ENCODE measurements at regions not wholly inside any gene's neighbourhood (a gene's known extent, or its start where the extent isn't known, plus 50 kb on each side); places are given as distances from the start of the nearest gene placed in this dataset.
"Not testable (repeated sequence)": the region's sequence is repeated elsewhere in the genome, so short reads cannot be mapped to it uniquely, and the experiment has no call there.

DNA sequence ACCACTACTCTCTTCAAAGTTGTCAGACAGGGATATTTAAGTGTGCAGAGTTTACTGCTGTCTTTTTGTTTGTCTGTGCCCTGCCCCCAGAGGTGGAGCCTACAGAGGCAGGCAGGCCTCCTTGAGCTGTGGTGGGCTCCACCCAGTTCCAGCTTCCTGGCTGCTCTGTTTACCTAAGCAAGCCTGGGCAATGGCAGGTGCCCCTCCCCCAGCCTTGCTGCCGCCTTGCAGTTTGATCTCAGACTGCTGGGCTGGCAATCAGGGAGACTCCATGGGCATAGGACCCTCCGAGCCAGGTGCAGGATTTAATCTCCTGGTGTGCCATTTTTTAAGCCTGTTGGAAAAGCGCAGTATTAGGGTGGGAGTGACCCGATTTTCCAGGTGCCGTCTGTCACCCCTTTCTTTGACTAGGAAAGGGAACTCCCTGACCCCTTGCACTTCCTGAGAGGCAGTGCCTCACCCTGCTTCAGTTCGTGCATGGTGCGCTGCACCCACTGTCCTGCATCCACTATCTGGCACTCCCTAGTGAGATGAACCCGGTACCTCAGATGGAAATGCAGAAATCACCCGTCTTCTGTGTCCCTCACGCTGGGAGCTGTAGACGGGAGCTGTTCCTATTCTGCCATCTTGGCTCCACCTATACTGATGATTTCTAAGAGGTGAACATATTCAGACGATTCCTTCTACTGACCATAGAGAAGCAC lies 167.6 kb downstream of the CXXC4 start:
- H3K9ac ChIP-seq (ENCODE audit: low read length); DNase-seq (ENCODE audit: low read depth); H3K27me3 ChIP-seq (replicated peaks; ENCODE audit: control insufficient read depth, insufficient read depth, low read length); H3K9me3 ChIP-seq (ENCODE audit: control insufficient read depth, low read length); H3K4me3 ChIP-seq (ENCODE audit: low read length); H3K36me3 ChIP-seq (ENCODE audit: control insufficient read depth, insufficient read depth, low read length, severe bottlenecking); H3K4me1 ChIP-seq (ENCODE audit: control insufficient read depth, insufficient read depth, low read length): not testable (repeated sequence)

DNA sequence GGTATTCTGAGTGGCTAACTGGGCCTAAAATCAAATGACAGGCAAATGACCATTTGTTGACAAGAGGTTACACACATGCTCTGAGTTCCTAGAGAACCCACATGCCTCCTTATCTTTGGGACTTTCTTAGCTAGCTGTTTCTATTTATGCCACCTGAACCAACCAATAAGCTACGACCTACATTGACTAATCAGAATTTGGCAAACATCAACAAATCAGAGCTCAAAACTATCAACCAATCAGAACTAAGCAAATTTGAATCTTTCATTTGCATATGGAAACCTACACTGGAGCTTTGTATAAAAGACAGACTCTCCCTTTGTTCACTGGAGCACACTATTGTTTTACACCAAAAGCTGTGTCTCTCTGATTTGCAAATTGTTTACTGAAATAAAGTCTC lies 192.0 kb downstream of the CXXC4 start:
- no peaks in the 10 kb centered on the region for H3K36me3 ChIP-seq (ENCODE audit: control insufficient read depth, insufficient read depth, low read length, severe bottlenecking)
- H3K4me1 ChIP-seq (ENCODE audit: control insufficient read depth, insufficient read depth, low read length) = no peaks in the 10 kb centered on the region
- no peak overlapping the region for H3K9ac ChIP-seq (ENCODE audit: low read length)
- no peak overlapping the region for H3K4me3 ChIP-seq (ENCODE audit: low read length)
- DNase-seq (ENCODE audit: low read depth) = no peak
- no peaks in the 10 kb centered on the region for H3K27me3 ChIP-seq (replicated peaks; ENCODE audit: control insufficient read depth, insufficient read depth, low read length)
- H3K9me3 ChIP-seq (ENCODE audit: control insufficient read depth, low read length) = peaks cover 4% of the 10 kb centered on the region

DNA sequence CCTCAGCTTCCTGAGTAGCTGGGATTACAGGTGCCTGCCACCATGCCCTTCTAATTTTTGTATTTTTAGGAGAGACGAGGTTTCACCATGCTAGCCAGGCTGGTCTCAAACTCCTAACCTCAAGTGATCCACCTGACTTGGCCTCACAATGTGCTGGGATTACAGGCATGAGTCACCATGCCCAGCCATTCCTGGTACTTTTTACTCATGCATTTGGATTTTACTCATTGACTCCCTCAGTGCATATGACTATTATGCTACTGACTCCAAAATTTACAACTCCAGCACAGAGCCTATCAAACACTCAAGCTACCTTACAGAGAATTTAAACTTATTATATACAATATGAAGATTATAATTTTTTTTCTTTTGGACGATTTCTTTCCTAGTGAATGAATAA lies 199.9 kb downstream of the CXXC4 start:
- no peaks in the 10 kb centered on the region for H3K36me3 ChIP-seq (ENCODE audit: control insufficient read depth, insufficient read depth, low read length, severe bottlenecking)
- DNase-seq (ENCODE audit: low read depth) = no peak
- no peaks in the 10 kb centered on the region for H3K4me1 ChIP-seq (ENCODE audit: control insufficient read depth, insufficient read depth, low read length)
- H3K4me3 ChIP-seq (ENCODE audit: low read length) = no peak overlapping the region
- H3K9ac ChIP-seq (ENCODE audit: low read length) = no peak overlapping the region
- H3K9me3 ChIP-seq (ENCODE audit: control insufficient read depth, low read length) = peaks cover 4% of the 10 kb centered on the region
- H3K27me3 ChIP-seq (replicated peaks; ENCODE audit: control insufficient read depth, insufficient read depth, low read length) = no peaks in the 10 kb centered on the region

DNA sequence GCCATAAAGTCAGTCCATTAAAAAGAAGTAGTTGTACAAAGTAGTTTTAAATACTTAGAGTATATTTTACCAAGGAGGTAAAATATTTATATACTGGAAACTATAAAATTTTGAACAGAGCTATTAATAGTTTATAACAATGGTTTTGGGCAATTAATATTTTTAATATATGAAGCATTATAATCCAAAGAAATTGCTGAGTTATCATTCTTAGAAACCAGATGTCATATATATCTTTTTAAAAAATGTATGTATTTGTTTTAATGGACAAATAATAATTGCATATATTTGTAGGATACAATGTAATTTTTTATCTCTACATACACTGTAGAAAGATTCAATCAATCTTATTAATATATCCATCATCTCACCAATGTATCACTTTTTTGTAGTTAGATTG lies 207.8 kb downstream of the CXXC4 start:
- no peak overlapping the region for H3K4me3 ChIP-seq (ENCODE audit: low read length)
- H3K27me3 ChIP-seq (replicated peaks; ENCODE audit: control insufficient read depth, insufficient read depth, low read length) = no peaks in the 10 kb centered on the region
- peaks cover 10% of the 10 kb centered on the region for H3K9me3 ChIP-seq (ENCODE audit: control insufficient read depth, low read length)
- no peaks in the 10 kb centered on the region for H3K4me1 ChIP-seq (ENCODE audit: control insufficient read depth, insufficient read depth, low read length)
- no peaks in the 10 kb centered on the region for H3K36me3 ChIP-seq (ENCODE audit: control insufficient read depth, insufficient read depth, low read length, severe bottlenecking)
- no peak overlapping the region for H3K9ac ChIP-seq (ENCODE audit: low read length)
- DNase-seq (ENCODE audit: low read depth) = no peak

- Histone ChIP-seq H3K36me3 (ENCODE audit: control insufficient read depth, insufficient read depth, low read length, severe bottlenecking) (no peaks in the 10 kb centered on the region), H3K9ac (ENCODE audit: low read length) (no peak overlapping the region), H3K9me3 (ENCODE audit: control insufficient read depth, low read length) (peaks cover 7% of the 10 kb centered on the region), H3K4me1 (ENCODE audit: control insufficient read depth, insufficient read depth, low read length) (no peaks in the 10 kb centered on the region), H3K4me3 (ENCODE audit: low read length) (no peak overlapping the region), H3K27me3 (replicated peaks; ENCODE audit: control insufficient read depth, insufficient read depth, low read length) (no peaks in the 10 kb centered on the region)
- no peak for DNase-seq (ENCODE audit: low read depth)
Observed at GRCh38 chr4:104283303-104283702, 211.4 kb downstream of the CXXC4 start.

GRCh38 chr4:104279744-104280143 lies 214.9 kb downstream of the CXXC4 start:
- no peak overlapping the region for H3K4me3 ChIP-seq (ENCODE audit: low read length)
- no peaks in the 10 kb centered on the region for H3K36me3 ChIP-seq (ENCODE audit: control insufficient read depth, insufficient read depth, low read length, severe bottlenecking)
- no peaks in the 10 kb centered on the region for H3K4me1 ChIP-seq (ENCODE audit: control insufficient read depth, insufficient read depth, low read length)
- DNase-seq (ENCODE audit: low read depth) = no peak
- H3K9ac ChIP-seq (ENCODE audit: low read length) = no peak overlapping the region
- H3K9me3 ChIP-seq (ENCODE audit: control insufficient read depth, low read length) = peaks cover 4% of the 10 kb centered on the region
- H3K27me3 ChIP-seq (replicated peaks; ENCODE audit: control insufficient read depth, insufficient read depth, low read length) = no peaks in the 10 kb centered on the region

GRCh38 chr4:104272966-104273365 lies 221.7 kb downstream of the CXXC4 start:
- no peaks in the 10 kb centered on the region for H3K4me1 ChIP-seq (ENCODE audit: control insufficient read depth, insufficient read depth, low read length)

GRCh38 chr4:104269603-104270002 lies 225.1 kb downstream of the CXXC4 start:
- not testable (repeated sequence) for H3K36me3 ChIP-seq (ENCODE audit: control insufficient read depth, insufficient read depth, low read length, severe bottlenecking); H3K9me3 ChIP-seq (ENCODE audit: control insufficient read depth, low read length); H3K27me3 ChIP-seq (replicated peaks; ENCODE audit: control insufficient read depth, insufficient read depth, low read length); H3K4me1 ChIP-seq (ENCODE audit: control insufficient read depth, insufficient read depth, low read length); H3K4me3 ChIP-seq (ENCODE audit: low read length); DNase-seq (ENCODE audit: low read depth); H3K9ac ChIP-seq (ENCODE audit: low read length)

More at GRCh38 chr4:104272966-104273365, 221.7 kb downstream of the CXXC4 start:
- Histone ChIP-seq H3K4me3 (ENCODE audit: low read length) (no peak overlapping the region), H3K9me3 (ENCODE audit: control insufficient read depth, low read length) (no peaks in the 10 kb centered on the region), H3K27me3 (replicated peaks; ENCODE audit: control insufficient read depth, insufficient read depth, low read length) (no peaks in the 10 kb centered on the region), H3K9ac (ENCODE audit: low read length) (no peak overlapping the region), H3K36me3 (ENCODE audit: control insufficient read depth, insufficient read depth, low read length, severe bottlenecking) (no peaks in the 10 kb centered on the region)
- DNase-seq (ENCODE audit: low read depth) = no peak

- H3K9ac ChIP-seq (ENCODE audit: low read length) = no peak overlapping the region
- H3K9me3 ChIP-seq (ENCODE audit: control insufficient read depth, low read length) = no peaks in the 10 kb centered on the region
- DNase-seq (ENCODE audit: low read depth) = no peak
- no peaks in the 10 kb centered on the region for H3K27me3 ChIP-seq (replicated peaks; ENCODE audit: control insufficient read depth, insufficient read depth, low read length)
- no peaks in the 10 kb centered on the region for H3K4me1 ChIP-seq (ENCODE audit: control insufficient read depth, insufficient read depth, low read length)
- H3K36me3 ChIP-seq (ENCODE audit: control insufficient read depth, insufficient read depth, low read length, severe bottlenecking) = no peaks in the 10 kb centered on the region
- H3K4me3 ChIP-seq (ENCODE audit: low read length) = no peak overlapping the region
Observed at GRCh38 chr4:104263100-104263499, 231.6 kb downstream of the CXXC4 start.

- Histone ChIP-seq H3K36me3 (ENCODE audit: control insufficient read depth, insufficient read depth, low read length, severe bottlenecking) (no peaks in the 10 kb centered on the region), H3K9me3 (ENCODE audit: control insufficient read depth, low read length) (no peaks in the 10 kb centered on the region), H3K9ac (ENCODE audit: low read length) (no peak overlapping the region), H3K4me3 (ENCODE audit: low read length) (no peak overlapping the region), H3K27me3 (replicated peaks; ENCODE audit: control insufficient read depth, insufficient read depth, low read length) (no peaks in the 10 kb centered on the region), H3K4me1 (ENCODE audit: control insufficient read depth, insufficient read depth, low read length) (no peaks in the 10 kb centered on the region)
- no peak for DNase-seq (ENCODE audit: low read depth)
Observed at GRCh38 chr4:104262678-104263077, 232.0 kb downstream of the CXXC4 start.

DNA sequence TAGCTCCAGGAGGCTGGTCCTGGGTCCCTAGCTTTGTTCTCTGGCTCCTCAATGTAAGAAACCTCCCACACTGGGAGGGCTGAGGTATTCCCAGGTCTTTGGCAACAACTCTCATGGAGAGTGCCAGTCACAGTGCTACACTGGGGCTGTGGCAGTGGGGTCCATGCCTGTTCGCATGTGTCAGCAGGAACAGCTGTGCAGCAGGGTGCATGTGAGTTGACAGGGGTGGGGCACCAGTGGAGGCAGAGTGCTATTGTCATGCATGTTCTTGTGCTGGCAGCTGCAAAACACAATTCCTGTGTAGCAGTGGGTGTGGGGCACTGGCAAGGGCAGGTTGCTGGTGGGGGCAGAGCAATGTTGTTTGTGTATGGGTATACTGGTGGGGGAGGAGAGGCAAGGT lies 246.0 kb downstream of the CXXC4 start:
- Histone ChIP-seq H3K27me3 (replicated peaks; ENCODE audit: control insufficient read depth, insufficient read depth, low read length) (no peaks in the 10 kb centered on the region), H3K4me1 (ENCODE audit: control insufficient read depth, insufficient read depth, low read length) (no peaks in the 10 kb centered on the region), H3K9ac (ENCODE audit: low read length) (no peak overlapping the region), H3K4me3 (ENCODE audit: low read length) (no peak overlapping the region), H3K36me3 (ENCODE audit: control insufficient read depth, insufficient read depth, low read length, severe bottlenecking) (no peaks in the 10 kb centered on the region), H3K9me3 (ENCODE audit: control insufficient read depth, low read length) (peaks cover 10% of the 10 kb centered on the region)
- DNase-seq (ENCODE audit: low read depth) = no peak

GRCh38 chr4:104235967-104236366 lies 258.7 kb downstream of the CXXC4 start:
- H3K27me3 ChIP-seq (replicated peaks; ENCODE audit: control insufficient read depth, insufficient read depth, low read length) = no peaks in the 10 kb centered on the region
- no peak overlapping the region for H3K9ac ChIP-seq (ENCODE audit: low read length)
- peaks cover 3% of the 10 kb centered on the region for H3K9me3 ChIP-seq (ENCODE audit: control insufficient read depth, low read length)
- H3K36me3 ChIP-seq (ENCODE audit: control insufficient read depth, insufficient read depth, low read length, severe bottlenecking) = no peaks in the 10 kb centered on the region
- no peak for DNase-seq (ENCODE audit: low read depth)
- H3K4me3 ChIP-seq (ENCODE audit: low read length) = no peak overlapping the region
- no peaks in the 10 kb centered on the region for H3K4me1 ChIP-seq (ENCODE audit: control insufficient read depth, insufficient read depth, low read length)
